HUDEP-2 (cell line): ENCODE measurements at regions not wholly inside any gene's neighbourhood (a gene's known extent, or its start where the extent isn't known, plus 50 kb on each side); places are given as distances from the start of the nearest gene placed in this dataset.

Experiments used
- DNase-seq, 76 experiments: peaks; one replicate each; lab custom pipeline; 2025; ENCODE audit not compliant: unreplicated experiment in 76 of 76; lab: John Stamatoyannopoulos, UW

DNA sequence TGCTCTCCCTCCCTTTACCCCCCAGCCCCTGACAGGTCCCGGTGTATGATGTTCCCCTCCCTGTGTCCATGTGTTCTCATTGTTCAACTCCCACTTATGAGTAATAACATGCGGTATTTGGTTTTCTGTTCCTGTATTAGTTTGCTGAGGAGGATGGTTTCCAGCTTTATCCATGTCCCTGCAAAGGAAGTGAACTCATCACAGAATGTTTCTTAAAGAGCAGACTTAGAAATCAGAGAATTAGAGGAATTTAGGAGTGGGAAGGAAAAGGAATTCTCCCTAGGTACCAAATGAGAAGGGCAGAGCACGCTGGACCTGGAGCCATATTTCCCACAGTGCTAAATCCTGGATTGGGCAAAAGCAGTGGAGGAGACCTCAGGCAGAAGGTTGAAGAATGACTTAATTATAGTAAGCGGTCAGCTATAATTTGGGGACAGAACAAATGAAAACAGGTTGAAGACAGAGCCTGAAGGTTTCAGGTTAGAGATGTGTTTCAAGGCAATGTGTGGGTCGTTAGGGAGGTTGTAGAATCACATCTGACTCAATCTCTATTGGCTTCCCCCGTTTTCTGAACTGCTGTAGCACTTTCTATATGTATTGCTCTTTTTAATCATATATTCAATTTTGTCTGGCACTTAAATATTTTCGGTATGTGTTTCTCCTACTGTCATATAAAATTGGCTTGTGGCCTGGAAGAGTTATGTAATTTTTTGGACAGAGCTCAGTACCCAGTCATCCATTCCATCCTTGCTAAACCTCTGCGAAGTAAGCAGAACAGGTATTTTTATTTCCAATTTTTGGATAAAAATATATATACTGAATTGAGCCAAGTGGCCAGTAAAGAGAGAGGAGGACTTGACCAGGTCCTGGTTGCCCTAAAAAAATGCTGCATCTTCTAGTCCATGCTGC lies 210.5 kb upstream of the KLF6 start:
- DNase-seq = no peak

DNA sequence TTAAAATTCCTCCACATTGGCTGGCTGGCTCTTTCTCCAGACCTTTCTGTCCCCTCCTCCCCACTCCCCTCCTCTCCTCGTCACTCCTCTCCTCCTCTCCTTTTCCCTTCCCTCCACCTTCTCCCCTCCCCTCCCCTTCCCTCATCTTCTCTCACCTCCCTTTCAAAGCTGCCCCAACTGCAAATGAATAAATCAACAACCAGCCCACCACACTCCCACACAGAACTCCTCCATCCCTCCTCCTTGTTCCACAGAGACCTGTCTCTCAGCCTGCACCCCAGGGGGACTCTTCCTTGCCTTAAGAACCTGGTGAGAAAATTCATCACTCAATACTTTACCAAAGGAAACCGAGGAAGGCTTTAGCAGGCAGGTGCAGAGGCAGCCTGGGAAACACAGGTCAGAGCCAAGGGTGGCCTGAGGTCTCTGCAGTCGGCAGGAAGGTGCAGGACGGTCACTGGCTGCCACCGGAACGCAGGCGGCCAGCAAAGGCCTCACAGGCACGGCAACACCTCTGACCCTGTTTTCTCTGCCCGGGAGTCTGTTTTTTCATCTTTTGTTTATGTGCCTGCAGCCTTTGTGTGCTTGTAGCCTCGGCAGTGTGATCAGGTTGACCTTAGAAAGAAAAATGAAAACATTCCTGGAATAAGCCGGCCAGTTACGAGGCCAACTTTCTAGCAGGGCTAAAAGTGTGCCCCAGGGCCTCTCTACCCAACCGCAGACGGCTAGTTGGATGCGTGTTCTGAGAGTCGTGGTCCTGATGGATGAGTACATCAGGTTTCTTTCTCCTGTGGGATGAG lies 207.6 kb upstream of the KLF6 start:
- no peak for DNase-seq

DNA sequence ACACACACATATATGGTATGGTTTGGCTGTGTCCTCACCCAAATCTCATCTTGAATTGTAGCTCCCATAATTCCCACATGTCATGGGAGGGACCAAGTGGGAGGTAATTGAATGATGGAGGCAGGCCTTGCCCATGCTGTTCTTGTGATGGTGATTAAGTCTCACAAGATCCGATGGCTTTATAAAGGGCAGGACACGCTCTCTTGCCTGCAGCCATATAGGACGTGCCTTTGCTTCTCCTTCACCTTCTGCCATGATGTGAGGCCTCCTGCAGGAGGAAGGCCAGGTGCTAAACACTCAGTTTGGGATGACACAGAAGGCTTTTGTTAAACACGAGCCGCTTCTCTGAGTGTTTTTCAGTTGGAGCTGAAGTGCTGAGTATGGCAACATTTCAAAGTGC lies 205.3 kb upstream of the KLF6 start:
- no peak for DNase-seq

DNA sequence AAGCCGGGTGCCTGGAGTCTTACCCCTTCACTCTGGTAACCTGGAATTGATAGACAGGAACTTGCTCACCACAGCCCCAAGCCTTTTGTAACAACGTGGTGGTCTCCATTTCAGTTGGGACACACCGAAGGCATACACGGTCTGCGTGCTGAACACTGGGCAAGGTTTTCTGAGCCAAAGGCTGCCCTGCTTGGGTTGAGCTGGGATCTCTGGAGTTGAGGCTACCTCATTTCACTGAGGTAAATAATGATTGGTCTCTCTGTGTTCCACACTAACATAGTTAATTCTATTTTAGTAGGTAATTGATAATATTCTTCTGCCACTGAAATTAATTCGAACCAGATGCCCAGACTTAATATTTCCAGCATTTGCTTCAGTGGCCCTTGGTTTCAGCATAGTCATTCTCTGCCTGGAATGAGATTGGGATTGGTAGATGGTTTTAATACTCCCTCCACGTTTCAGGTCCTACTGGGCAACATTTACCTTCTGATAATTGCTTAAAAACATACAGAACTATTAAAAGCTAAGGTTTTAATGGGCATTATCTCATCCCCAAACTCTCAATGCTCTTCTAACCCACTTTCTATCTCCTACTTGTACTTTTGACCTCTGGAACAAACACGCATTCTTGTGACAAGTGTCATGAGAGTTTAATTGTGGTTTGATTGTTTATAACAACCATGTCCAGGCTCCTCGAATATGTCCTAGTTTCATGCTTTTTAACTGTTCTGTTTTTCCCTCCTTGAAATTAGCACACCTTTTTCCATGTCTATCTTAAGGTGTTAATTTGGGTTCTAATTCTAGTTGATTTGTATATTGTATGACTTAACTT lies 202.3 kb upstream of the KLF6 start:
- no peak for DNase-seq

DNA sequence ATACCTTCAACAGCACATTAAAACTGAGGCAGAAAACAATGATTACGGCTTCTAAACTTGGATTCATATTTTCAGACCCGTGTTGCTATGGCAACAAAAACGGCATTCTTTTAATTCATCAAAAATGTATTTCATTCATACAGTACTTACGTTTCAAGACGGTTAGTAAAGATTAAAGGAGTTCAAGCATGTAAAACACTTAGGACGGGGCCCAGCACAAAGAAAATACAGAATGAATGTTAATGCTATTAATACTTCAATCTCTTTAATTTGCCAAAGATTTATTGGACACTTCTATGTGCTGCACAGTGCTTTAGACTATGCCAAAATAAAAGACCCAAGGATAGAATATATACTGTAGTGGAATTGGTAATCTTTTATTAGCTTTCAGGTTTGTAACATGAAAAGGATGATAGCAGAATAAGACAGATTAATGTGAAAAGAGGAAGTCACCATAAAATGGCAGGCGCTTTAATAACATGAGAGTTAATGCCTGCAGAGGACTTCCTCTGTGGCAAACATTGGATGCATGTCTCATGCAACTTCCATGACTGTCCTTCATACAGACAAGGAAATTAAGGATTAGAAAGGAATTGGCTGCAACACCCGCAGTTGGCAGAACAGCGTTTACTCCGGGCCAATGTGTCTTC lies 201.6 kb upstream of the KLF6 start:
- no peak for DNase-seq

DNA sequence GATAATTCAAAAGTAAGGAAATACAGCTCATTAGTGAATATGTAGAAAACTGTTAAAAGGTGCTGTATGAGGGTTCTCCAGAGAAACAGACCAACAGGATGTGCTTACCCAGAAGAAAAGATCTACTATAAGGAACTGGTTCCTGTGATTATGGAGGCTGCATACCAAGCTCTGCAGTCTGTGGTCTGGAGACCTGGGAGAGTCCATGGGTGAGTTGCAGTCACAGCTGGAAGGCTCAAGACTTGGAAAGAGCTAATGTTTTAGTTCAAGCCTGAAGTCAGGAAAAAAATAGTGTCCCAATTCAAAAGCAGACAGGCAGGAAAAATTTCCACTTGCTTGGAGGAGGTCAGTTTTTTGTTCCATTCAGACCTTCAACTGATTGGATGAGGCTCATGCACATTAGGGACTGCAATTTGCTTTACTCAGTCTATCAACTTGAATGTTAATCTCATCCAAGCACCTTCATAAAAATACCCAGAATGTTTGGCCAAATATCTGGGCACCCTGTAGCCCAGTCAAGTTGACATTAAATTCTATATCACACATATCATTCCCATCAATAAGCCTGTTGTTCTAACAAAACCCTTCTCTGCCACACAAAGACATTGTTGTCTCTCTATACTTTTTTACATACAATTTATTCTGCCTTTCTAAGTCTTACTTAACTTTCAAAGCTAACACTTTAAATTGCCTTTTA lies 197.9 kb upstream of the KLF6 start:
- no peak for DNase-seq

DNA sequence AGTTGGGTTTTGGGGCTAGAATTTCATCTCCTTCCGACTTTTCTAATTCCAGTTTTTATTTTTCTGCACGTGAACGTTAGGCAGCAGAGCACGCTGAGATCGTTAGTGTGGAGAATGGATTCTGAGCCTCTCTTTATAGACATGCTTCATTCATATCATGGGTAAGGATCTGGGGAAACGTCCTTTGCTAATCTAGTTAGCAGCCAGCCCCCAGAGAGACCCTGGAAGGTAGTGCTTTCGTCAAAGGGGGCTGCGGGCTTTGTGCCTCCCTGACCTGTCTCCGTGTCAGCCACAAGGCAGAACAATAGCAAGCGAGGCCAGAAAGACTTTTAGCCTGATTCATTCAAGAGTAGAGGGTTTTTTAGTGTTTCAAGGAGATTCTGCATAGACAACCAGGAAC lies 196.3 kb upstream of the KLF6 start:
- DNase-seq = no peak

DNA sequence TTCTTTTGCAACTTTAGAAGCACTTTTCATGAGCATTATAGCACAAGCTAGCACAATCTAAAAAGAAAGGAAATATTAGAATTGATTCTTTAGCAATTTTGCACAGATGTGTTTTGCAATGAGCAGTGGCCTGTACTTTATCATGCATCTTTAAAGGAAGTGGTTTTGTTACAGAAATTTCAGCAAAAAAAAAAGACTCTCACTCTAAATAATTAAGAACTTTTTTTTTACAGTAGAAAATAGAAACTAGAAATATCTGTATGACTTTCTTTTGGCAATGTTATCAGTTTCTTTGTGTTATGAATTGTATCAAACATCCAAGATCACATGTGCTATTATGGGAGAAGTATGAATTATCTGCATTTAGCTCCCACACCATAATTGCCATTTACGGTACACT lies 195.7 kb upstream of the KLF6 start:
- DNase-seq = no peak

DNA sequence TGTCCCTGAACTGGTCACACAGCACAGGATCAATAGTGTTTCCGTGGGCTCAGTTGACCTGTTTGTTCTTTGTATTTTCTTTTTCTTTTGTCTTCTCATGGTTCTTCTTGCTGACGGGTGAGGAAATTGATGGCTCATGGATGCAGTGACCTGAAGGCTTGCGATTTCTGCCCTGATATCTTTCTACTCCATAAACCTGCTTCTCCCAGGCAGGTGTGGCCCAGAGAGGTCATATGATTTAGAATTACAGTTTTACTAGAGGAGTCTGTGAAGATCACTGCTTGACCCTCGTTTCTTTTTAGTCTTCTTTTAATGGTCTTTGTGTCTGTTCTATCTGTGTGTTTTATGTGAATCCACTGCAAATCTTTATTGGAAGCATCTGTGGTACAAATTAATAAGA lies 195.1 kb upstream of the KLF6 start:
- no peak for DNase-seq

DNA sequence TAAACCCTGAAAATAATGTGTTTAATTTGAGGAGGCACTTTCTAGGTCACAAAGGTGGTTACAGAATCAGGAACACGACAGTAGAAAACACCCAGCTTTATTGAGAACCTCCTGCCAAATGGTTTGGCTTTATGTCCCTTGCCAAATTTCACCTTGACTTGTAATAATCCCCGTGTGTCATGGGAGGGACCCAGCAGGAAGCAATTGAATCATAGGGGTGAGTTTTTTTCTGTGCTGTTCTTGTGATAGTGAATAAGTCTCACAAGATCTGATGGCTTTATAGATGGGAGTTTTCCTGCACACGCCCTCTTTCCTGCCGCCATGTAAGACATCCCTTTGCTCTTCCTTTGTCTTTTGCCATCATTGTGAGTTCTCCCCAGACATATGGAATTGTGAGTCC lies 193.8 kb upstream of the KLF6 start:
- DNase-seq = no peak

DNA sequence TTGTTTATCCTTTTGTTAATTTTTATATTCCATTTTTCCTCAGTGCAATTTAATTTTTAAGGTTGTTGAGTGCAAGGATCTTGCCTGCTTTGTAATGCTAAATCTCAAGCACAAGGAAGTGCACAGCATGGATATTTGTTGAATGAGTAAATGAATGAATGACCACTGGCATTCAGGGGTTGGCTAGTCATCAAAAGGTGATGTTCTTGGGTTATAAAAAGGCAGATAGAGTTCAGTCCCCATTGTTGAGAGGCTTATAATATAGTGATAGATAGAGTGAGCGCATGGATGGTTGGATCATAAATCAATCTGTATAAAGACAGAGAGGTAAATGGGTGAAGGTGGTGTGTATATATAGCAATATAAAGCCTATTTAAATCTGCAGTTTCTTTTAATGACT lies 193.2 kb upstream of the KLF6 start:
- no peak for DNase-seq

DNA sequence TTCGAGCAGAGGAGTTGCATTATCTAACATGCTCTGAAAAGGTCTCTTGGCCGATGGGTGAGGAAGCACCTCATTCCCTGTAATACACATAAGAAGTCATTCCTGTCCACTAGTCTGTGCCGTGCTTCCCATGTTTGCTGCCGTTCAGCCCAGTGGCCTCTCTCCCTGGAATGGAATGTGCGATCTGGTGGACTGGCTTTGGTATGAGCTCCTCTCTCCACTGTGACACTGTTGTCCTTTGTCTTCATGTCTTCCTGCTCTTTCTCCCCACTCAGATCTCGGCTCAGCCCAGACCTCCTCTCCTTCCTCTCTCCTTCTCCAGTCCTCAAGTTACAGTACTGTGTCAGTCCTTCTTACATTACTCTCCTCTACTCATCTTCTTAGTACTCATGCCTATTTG lies 192.8 kb upstream of the KLF6 start:
- no peak for DNase-seq

DNA sequence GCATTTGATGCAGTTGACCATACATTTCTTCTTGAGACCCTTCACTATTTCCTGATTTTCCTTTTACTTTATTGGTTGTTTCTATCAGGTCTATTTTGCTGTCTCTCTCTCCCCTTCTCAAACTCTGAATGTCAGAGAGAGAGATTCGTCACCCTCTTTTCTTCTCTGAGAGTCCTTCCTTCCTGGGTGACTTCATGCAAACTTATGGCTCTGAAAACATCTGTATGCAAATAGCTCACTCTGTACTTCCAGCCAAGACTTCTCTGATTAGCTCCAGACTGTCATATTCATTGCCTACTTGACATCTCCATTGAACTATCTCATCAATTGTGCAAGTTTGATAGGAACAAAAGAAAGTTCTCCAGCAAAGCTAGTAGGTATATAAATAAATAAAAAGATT lies 191.7 kb upstream of the KLF6 start:
- no peak for DNase-seq

DNA sequence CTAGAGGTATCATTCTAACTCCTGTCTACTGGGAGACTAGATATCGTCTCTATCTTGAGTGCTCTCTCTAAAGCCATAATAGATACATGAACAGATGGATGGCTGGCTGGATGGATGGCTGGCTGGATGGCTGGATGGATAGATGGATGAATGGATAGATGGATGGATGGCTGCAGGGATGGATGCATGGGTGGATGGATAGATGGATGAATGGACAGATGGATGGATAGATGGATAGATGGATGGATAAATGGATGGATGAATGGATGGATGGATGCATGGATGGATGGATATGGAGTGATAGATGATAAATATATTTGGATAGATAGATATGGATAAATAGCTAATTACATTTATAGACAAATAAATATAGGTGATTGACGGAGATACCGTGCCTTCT lies 191.2 kb upstream of the KLF6 start:
- no peak for DNase-seq

DNA sequence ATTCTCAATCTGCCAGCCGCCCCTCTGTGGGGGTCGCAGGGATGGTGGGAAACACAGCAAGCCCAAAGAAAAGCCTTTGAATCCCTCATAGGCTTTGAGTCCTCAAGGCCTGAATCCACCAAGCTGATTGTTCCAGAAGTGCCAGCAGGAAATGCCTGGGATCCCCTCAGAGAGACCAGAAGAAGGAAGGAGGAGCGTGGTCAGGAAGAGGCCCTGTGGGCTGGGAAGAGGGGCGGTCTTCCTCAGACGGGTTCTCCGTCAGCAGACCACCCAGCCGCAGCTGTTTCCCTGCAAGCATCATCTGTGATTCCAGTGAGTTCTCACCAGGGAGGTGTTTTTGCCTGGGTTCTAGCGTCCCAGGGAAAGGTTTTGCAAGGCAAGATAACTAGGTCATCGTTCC lies 190.0 kb upstream of the KLF6 start:
- no peak for DNase-seq

DNA sequence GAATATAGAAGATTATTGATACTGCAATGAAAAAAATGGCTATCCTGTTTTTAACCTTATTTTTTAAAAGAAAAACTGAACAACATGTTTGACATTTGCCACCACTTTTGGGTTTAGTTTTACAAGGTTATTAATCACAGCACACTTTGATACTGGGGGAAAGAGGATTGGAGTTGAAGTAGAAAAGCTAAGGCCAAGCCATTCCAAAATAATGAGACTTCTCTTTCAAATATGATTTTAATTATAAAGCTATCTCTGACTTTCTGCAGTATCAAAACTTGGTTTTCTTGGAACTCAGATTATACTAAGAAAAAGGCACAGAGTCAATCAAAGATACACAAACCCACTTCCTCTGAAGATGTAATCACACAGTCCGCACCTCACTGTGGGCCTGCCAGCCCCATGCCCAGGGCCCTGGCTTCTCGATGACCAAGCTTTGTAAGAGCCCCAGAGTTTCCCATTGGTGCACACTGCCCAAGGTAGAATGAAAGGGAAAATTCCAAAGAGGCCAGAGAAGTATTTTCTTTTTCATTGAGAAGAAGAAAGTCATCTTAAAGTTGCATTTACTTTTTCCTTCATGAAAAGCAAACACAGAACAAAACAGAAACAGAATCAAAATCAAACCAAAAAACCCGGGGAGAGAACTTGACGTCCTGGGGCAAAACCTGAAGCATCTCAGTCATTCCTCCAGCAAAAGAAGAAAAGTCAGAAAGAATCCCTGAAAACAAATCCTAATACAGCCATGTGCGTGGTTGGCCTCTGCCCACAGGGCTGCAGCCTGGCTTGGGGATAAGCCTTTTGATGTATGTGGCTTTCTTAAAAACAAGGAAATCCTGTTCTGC lies 187.7 kb upstream of the KLF6 start:
- DNase-seq = no peak

DNA sequence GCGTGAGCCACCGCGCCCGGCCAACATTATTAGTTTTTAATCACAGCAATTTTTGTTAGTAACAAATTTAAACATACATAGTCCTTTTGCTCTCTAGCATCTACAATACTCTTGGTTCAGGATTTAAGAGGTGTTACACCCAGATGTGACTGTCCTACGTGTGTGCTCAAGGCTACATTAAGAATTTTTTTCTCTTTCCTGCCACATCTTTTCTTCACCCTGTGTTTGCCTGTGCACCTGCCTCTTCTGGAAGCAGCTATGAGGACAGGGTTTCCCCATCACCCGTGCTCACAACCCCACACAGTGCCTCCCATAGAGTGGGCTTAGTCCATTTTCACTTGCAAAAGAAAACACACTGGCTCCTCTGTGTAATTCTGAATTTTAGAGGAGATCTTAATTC lies 186.7 kb upstream of the KLF6 start:
- no peak for DNase-seq

DNA sequence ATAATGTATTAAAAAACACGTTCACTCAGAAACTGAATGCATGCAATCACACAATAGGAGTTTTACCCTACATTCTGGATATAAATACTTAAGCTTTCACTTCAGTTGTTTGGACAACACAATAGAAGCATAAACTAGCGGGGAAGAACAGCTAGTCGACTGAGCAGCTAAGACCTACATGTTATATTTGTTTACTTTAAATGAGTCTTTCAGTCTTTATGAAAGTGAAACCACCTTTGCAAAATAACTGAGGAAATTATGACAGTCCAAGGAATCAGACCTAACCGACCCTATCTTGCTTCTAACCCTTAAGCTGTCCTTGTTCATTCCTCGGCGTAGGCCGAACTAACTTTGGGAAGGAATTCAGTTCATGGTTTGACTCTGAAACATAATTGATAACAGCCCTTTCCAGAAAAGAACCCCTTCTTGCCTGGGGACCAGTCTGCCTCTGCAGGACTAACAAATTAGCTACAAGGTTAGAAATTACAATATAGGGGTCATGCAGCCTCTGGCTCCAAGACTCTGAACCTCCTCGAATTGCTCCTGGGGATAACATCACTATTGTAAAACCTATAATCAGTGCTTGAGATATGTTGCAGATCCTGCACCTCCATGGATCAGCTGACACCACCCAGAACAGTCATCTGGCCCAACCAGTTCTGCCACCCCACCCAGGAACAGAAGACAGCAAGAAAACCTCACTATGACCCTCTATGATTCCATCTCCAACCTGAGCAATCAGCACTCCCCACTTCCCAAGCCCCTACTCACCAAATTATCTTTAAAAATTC lies 185.1 kb upstream of the KLF6 start:
- DNase-seq = no peak
